ENCODE measurements at regions not wholly inside any gene's neighbourhood (a gene's known extent, or its start where the extent isn't known, plus 50 kb on each side); places are given as distances from the start of the nearest gene placed in this dataset.

- Mint-ChIP-seq H3K4me1 (peaks cover 0 to 4% of the 10 kb centered on the region in 2 donors), H3K27me3 (peaks cover 0 to 4% of the 10 kb centered on the region in 2 donors), H3K36me3 (peaks cover 3 to 12% of the 10 kb centered on the region in 2 donors), H3K27ac (no peak overlapping the region), H3K4me3 (no peak overlapping the region), H3K9me3 (peaks cover 12 to 13% of the 10 kb centered on the region in 2 donors)
- ATAC-seq (replicated peaks) = no peak
- DNase-seq = no peak
Observed at GRCh38 chr3:34399401-34399800, 601.0 kb downstream of the PDCD6IP start.

- no peak for DNase-seq
- ATAC-seq (replicated peaks) = no peak
- no peaks in the 10 kb centered on the region for H3K27me3 Mint-ChIP-seq
- H3K36me3 Mint-ChIP-seq = no peaks in the 10 kb centered on the region
- H3K4me1 Mint-ChIP-seq = peaks cover 0 to 1% of the 10 kb centered on the region in 2 donors
- H3K9me3 Mint-ChIP-seq = peaks cover 0 to 2% of the 10 kb centered on the region in 2 donors
- no peak overlapping the region for H3K27ac Mint-ChIP-seq
- no peak overlapping the region for H3K4me3 Mint-ChIP-seq
Observed at GRCh38 chr3:34405159-34405558, 606.7 kb downstream of the PDCD6IP start.

- no peaks in the 10 kb centered on the region for H3K27me3 Mint-ChIP-seq
- H3K36me3 Mint-ChIP-seq = no peaks in the 10 kb centered on the region
- no peak overlapping the region for H3K4me3 Mint-ChIP-seq
- H3K4me1 Mint-ChIP-seq = peaks cover 0 to 3% of the 10 kb centered on the region in 2 donors
- no peak for ATAC-seq (replicated peaks)
- no peak overlapping the region for H3K27ac Mint-ChIP-seq
- H3K9me3 Mint-ChIP-seq = no peaks in the 10 kb centered on the region
- no peak for DNase-seq
Observed at GRCh38 chr3:34407281-34407680, 608.9 kb downstream of the PDCD6IP start.

DNA sequence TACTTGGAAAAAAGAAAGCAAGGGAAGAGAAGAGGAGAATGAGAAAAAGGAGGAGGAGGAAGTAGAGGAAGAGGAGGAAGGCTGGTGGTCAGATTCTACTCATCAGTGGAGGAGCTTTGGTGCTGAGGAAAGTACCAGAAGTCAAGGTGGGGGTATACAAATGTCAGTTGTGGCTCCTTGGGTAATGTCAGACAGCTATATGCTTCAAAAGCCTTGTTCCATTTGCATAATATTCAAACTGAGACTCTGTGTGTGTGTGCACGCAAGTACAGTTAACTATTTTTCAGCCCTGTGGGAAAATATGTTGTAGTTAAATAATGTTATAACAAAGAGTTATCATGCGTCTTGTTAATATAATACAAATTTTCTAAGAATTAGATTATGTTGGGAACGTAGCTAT is 609.7 kb downstream of the PDCD6IP start:
- no peaks in the 10 kb centered on the region for H3K36me3 Mint-ChIP-seq
- no peaks in the 10 kb centered on the region for H3K9me3 Mint-ChIP-seq
- H3K4me3 Mint-ChIP-seq = no peak overlapping the region
- peaks cover 0 to 4% of the 10 kb centered on the region in 2 donors for H3K4me1 Mint-ChIP-seq
- DNase-seq (no peak), ATAC-seq (replicated peaks) (peak; percentile 77 to 83)
- H3K27me3 Mint-ChIP-seq = no peaks in the 10 kb centered on the region
- no peak overlapping the region for H3K27ac Mint-ChIP-seq

DNA sequence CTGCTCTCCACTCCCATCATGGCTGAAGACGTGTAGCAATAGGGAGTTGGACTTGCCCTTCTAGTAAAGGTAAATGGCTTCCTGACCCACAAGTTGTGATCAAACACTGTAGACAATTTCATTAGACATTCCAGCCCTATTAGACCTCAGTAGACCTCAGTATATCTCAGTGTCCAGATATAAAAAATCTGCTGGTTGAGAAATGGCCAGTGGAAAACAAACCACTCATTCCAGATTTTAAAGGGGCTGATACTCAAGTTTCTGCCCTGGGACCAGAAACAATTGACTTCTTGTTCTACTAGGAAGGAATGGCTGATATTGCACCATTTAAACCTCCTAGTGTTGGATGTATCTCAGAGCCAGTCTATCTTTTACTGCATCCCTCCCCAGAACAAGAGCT is 613.2 kb downstream of the PDCD6IP start:
- DNase-seq (no peak), ATAC-seq (replicated peaks) (no peak)
- Mint-ChIP-seq H3K27ac (no peak overlapping the region), H3K36me3 (no peaks in the 10 kb centered on the region), H3K27me3 (no peaks in the 10 kb centered on the region), H3K4me1 (peaks cover 0 to 4% of the 10 kb centered on the region in 2 donors), H3K4me3 (no peak overlapping the region), H3K9me3 (no peaks in the 10 kb centered on the region)

GRCh38 chr3:34419801-34420200 is 621.4 kb downstream of the PDCD6IP start:
- Mint-ChIP-seq H3K9me3 (peaks cover 0 to 1% of the 10 kb centered on the region in 2 donors), H3K4me3 (no peak overlapping the region), H3K4me1 (no peaks in the 10 kb centered on the region), H3K27ac (no peak overlapping the region), H3K36me3 (no peaks in the 10 kb centered on the region), H3K27me3 (no peaks in the 10 kb centered on the region)
- DNase-seq (no peak), ATAC-seq (replicated peaks) (no peak)

- DNase-seq (no peak), ATAC-seq (replicated peaks) (no peak)
- H3K4me3 Mint-ChIP-seq = no peak overlapping the region
- H3K9me3 Mint-ChIP-seq = peaks cover 0 to 1% of the 10 kb centered on the region in 2 donors
- H3K4me1 Mint-ChIP-seq = no peaks in the 10 kb centered on the region
- no peaks in the 10 kb centered on the region for H3K36me3 Mint-ChIP-seq
- H3K27me3 Mint-ChIP-seq = no peaks in the 10 kb centered on the region
- no peak overlapping the region for H3K27ac Mint-ChIP-seq
Observed at GRCh38 chr3:34421762-34422161, 623.3 kb downstream of the PDCD6IP start.

GRCh38 chr3:34439796-34440195 is 641.4 kb downstream of the PDCD6IP start:
- H3K36me3 Mint-ChIP-seq = peaks cover 0 to 4% of the 10 kb centered on the region in 2 donors
- ATAC-seq (replicated peaks) = no peak

GRCh38 chr3:34444137-34444536 is 645.7 kb downstream of the PDCD6IP start:
- H3K4me3 Mint-ChIP-seq = no peak overlapping the region
- DNase-seq = no peak
- peaks cover 40 to 44% of the 10 kb centered on the region in 2 donors for H3K9me3 Mint-ChIP-seq
- H3K27me3 Mint-ChIP-seq = no peaks in the 10 kb centered on the region
- peaks cover 3 to 5% of the 10 kb centered on the region in 2 donors for H3K4me1 Mint-ChIP-seq
- no peak for ATAC-seq (replicated peaks)
- no peak overlapping the region for H3K27ac Mint-ChIP-seq
- H3K36me3 Mint-ChIP-seq = peaks cover 9 to 16% of the 10 kb centered on the region in 2 donors

More at GRCh38 chr3:34439796-34440195, 641.4 kb downstream of the PDCD6IP start:
- no peak overlapping the region for H3K27ac Mint-ChIP-seq
- no peak for DNase-seq
- peaks cover 12 to 13% of the 10 kb centered on the region in 2 donors for H3K9me3 Mint-ChIP-seq
- H3K4me3 Mint-ChIP-seq = no peak overlapping the region
- no peaks in the 10 kb centered on the region for H3K4me1 Mint-ChIP-seq
- H3K27me3 Mint-ChIP-seq = no peaks in the 10 kb centered on the region

GRCh38 chr3:34449305-34449704 is 650.9 kb downstream of the PDCD6IP start:
- no peak for DNase-seq
- peaks cover 35 to 39% of the 10 kb centered on the region in 2 donors for H3K9me3 Mint-ChIP-seq
- peaks cover 11 to 18% of the 10 kb centered on the region in 2 donors for H3K4me1 Mint-ChIP-seq
- H3K4me3 Mint-ChIP-seq = no peak overlapping the region
- H3K27ac Mint-ChIP-seq = no peak overlapping the region
- peaks cover 15 to 18% of the 10 kb centered on the region in 2 donors for H3K36me3 Mint-ChIP-seq
- no peaks in the 10 kb centered on the region for H3K27me3 Mint-ChIP-seq
- ATAC-seq (replicated peaks) = peak; percentile 79 to 85

DNA sequence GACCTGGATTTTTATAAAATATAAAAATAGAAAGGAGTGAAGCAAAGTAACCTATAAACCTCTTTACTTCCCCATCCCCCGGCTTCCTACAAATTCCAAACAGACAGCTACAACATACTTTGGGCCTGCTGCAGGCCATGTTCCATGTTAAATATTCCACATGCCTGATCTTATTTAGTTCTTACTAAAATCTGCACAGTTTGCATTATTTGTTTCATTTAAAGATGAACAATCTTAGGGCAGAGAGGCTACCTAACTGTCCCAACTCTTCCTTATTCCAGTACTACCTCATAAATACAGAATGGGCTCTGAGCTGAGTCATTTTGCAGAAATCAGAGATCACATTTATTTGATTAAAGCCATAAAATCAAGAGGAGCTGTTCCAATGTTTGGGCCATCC is 665.0 kb downstream of the PDCD6IP start:
- Mint-ChIP-seq H3K4me3 (no peak overlapping the region), H3K9me3 (peaks cover 15 to 24% of the 10 kb centered on the region in 2 donors), H3K27me3 (no peaks in the 10 kb centered on the region), H3K4me1 (no peaks in the 10 kb centered on the region), H3K27ac (no peak overlapping the region), H3K36me3 (peaks cover 0 to 2% of the 10 kb centered on the region in 2 donors)
- no peak for ATAC-seq (replicated peaks)
- no peak for DNase-seq

GRCh38 chr3:34464646-34465045 is 666.2 kb downstream of the PDCD6IP start:
- Mint-ChIP-seq H3K36me3 (no peaks in the 10 kb centered on the region), H3K9me3 (peaks cover 11 to 22% of the 10 kb centered on the region in 2 donors), H3K27me3 (no peaks in the 10 kb centered on the region), H3K4me3 (no peak overlapping the region), H3K4me1 (peaks cover 0 to 6% of the 10 kb centered on the region in 2 donors), H3K27ac (no peak overlapping the region)
- ATAC-seq (replicated peaks) (no peak), DNase-seq (no peak)

DNA sequence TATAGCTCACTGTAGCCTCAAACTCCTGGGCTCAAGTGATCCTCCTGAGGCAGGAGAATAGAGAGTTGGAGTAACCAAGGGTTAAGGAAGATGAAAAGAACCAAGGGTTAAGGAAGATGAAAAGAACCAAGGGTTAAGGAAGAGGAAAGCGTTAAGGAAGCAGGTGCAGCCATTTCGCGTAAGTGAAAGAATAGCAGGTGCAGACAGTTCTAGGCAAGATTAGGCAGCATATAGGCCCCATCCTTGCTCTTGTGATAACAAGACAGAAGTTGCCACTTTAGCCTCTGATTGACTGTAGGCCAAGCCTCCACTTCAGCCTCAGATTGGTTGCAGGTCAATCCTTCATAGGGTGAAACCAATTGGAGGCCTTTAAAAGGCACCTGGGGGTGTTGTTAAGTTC is 677.4 kb downstream of the PDCD6IP start:
- no peaks in the 10 kb centered on the region for H3K4me1 Mint-ChIP-seq
- H3K27me3 Mint-ChIP-seq = no peaks in the 10 kb centered on the region
- ATAC-seq (replicated peaks) (no peak), DNase-seq (no peak)
- peaks cover 6 to 14% of the 10 kb centered on the region in 2 donors for H3K9me3 Mint-ChIP-seq
- H3K36me3 Mint-ChIP-seq = peaks cover 1 to 6% of the 10 kb centered on the region in 2 donors
- no peak overlapping the region for H3K27ac Mint-ChIP-seq
- H3K4me3 Mint-ChIP-seq = no peak overlapping the region

DNA sequence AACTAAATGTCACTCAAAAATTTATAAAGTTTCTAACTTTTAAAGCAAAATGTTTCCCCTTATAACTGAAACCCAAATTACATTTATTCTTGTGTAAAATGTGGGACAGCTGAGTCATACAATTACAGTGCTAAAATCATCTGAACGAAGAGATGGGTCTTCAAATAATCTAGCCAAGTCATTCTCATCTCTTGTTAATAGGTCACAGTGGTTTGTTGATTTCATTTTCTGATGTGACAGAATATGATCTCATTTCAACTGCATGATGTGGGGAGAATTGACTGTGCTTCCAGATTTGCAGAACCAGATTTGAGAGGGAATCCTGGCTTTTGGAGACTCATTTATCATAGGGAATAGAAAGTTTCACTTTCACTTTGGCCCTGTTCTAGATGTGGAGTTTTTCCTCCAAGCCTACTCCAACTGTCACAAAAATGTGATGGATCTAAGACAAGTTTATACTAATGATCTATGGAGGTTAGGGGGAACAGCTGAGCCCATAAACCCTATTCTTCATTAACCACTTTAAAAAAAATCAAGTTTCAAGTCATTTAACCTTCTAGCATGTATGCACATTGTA is 685.0 kb downstream of the PDCD6IP start:
- Mint-ChIP-seq H3K27ac (no peak overlapping the region), H3K27me3 (no peaks in the 10 kb centered on the region), H3K4me3 (no peak overlapping the region), H3K4me1 (peaks cover 2 to 4% of the 10 kb centered on the region in 2 donors), H3K36me3 (no peaks in the 10 kb centered on the region), H3K9me3 (no peaks in the 10 kb centered on the region)
- DNase-seq = no peak
- no peak for ATAC-seq (replicated peaks)

- Mint-ChIP-seq H3K27me3 (no peaks in the 10 kb centered on the region), H3K36me3 (peaks cover 2 to 3% of the 10 kb centered on the region in 2 donors), H3K27ac (no peak overlapping the region), H3K9me3 (peaks cover 0 to 2% of the 10 kb centered on the region in 2 donors), H3K4me3 (no peak overlapping the region), H3K4me1 (peaks cover 3 to 6% of the 10 kb centered on the region in 2 donors)
- ATAC-seq (replicated peaks) (no peak), DNase-seq (no peak)
Observed at GRCh38 chr3:34504366-34504765, 705.9 kb downstream of the PDCD6IP start.

Measured in stimulated activated naive B cell treated with anti-CD40 and anti-IgM and Interleukin-4, amounts not matched to agents 10 μg/mL and 1 μg/mL and 100 μg/mL, for 72 hours (primary cell).